GM19372 (cell line): ENCODE measurements at regions not wholly inside any gene's neighbourhood (a gene's known extent, or its start where the extent isn't known, plus 50 kb on each side); places are given as distances from the start of the nearest gene placed in this dataset.
"Not testable (repeated sequence)": the region's sequence is repeated elsewhere in the genome, so short reads cannot be mapped to it uniquely, and the experiment has no call there.

Source experiments
- ATAC-seq: cut with Tn5 transposase; IDR thresholded peaks from one replicate; pipeline ENCODE4 v1.9.1; 2021; ENCODE audit warnings: mild to moderate bottlenecking, low read depth, moderate library complexity; ENCODE audit not compliant: unreplicated experiment

DNA sequence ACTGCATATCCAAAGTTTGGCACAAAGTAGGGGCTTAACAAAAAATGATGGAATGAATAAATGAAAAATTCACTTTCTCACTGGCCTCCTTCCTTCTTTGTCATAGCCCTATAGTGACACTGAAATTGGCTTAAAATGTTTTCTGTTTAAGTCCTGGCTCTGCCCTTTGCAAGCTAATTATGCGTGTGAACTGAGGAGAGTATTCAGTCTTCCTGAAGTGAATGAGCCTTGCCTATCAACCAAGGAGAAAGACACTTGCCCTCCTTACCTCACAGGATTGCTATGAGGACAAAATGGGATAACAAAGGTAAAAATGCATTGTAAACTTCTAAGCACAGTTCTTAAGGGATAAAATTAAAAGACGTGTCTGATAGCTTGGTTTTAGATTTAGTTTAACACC lies 729.8 kb upstream of the ANO3 start:
- ATAC-seq = no peak

DNA sequence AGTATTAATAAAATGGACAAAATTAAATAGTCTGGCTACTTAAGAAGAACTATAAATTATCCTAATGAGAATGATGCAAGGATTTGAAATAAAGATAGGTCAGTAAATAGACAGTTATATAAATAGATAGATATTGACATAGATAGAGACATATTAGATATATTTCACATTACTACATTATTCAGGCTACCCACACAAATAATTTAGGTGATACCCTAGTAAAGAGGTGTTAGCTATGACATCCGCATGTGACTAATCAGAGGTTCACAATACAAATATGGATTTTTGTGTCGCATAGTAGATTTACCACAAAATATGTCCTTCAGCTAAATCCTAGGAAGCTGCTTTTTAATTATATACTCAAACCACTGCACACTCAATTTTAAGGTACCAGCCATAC lies 729.0 kb upstream of the ANO3 start:
- ATAC-seq = no peak

DNA sequence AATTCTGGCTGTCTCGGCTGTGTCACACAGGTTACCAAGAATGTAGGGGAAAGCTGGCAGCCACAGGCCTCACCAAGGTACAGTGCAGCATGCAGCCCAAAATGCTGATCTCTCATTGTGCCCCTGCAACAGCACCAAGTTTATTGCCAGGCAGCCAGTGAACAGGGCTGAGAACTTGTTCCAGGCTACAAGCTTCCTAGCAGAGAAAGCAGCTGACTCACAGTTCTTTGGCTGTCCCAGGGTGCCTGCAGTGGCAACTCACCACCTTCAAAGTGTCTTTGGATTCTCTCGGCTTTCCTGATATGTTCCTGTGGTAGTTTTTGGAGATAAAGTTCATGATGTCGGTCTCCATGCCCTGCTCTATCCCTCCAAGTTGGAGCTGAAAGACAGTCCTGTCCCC lies 719.1 kb upstream of the ANO3 start:
- no peak for ATAC-seq

DNA sequence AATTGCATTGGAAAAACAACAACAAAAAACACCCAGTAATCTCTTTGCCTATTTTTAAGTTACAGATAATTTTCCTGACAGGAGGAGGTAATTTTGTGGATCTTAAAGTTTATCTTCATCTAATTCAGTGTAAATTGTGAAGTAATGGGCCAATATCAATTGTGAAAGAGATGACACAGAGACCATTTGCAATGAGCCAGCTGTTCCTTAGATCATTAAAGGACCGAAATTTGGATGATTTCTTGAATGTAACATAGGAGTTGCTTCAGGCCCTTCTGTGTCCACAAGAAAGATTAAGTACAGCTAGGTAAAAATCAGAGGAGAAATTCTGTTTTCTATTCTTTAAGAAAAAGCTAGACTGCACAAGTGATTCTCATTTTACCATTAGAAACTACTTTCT lies 718.5 kb upstream of the ANO3 start:
- ATAC-seq = no peak

DNA sequence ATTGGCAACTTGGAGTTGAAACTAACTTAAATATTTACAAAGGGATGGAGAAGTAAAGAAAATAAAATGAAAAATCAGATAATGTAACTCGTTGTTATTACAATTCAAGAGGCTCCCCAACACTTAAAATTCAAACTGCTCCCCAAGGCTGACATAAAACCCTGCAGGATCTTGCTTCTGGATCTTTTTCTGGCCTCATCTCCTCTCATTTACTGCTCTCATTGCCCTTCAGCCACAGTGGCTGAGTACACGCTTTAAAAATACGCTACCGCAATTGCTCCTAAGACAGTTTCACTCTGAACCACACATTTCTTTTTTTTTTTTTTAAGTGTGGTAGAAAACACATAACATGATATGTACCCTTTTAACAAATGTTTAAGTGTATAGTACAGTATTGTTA lies 718.1 kb upstream of the ANO3 start:
- no peak for ATAC-seq

DNA sequence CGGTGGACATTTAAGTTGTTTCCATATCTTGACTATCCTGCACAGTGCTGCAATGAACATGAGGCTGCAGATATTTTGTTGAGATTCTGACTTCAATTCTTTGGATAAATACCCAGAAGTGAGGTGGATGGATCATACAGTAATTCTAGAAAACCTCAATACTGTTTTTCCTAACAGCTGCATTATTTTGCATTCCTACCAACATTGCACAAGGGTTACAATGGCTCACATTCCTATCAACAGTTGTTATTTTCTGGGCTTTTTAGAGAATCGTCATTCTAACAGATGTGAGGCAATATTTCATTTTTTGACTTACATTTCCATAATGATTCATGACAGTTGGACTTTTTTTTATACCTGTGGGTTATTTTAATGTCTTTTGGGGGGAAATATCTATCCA lies 716.9 kb upstream of the ANO3 start:
- ATAC-seq = no peak

DNA sequence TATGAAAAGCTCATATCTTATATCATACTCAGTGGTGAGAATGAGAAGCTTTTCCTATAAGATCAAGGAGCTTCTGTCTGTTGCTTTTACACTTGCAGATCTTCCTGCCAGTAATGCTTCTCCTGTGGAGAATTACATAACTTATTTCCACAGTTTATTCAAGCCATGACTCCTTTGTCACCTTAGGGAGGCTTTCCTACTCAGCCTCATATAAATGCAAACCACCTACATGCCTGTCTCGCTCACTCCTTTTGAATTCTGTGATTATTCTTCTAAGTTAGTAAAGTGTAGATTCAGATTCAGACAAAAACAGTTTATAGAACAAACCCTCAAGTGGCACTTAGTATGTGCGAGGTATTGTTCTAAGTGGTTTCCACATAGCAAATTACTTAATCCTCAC lies 716.1 kb upstream of the ANO3 start:
- ATAC-seq = no peak

DNA sequence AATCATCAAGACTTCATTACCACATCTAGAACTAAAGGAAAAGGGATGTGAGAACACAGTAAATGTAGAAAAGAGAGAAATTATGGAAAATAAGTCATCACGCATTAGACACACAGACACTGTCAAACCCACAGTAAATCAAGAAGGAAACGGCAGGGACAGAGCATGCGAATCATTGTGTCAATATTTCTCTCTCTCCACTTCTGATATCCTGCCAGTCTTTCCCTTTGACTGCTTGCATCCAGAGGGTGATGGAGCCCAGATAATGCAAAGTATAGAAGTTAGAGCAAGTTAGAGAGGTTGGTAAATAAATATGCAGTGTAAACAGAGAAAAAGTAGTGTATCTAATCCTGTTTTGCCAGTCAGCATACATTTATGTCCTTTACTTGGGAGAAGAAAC lies 706.8 kb upstream of the ANO3 start:
- no peak for ATAC-seq

DNA sequence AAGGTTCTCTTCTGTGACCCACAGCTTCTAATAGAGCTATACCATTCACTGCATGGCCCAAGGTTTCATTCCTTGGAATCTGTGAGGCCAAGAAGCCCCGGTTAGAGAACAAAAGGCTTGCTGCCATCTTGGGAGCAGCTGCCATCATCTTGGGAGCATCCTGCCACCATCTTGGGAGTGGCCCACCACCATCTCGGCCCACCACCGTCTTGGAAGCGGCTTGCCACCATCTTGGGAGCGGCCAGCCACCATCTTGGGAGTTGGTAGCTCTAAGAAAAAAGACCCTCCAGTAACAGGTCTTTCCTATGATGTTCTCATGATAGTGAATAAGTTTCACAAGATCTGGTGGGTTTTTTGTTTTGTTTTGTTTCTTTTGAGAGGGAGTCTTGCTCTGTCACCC lies 703.9 kb upstream of the ANO3 start:
- no peak for ATAC-seq

DNA sequence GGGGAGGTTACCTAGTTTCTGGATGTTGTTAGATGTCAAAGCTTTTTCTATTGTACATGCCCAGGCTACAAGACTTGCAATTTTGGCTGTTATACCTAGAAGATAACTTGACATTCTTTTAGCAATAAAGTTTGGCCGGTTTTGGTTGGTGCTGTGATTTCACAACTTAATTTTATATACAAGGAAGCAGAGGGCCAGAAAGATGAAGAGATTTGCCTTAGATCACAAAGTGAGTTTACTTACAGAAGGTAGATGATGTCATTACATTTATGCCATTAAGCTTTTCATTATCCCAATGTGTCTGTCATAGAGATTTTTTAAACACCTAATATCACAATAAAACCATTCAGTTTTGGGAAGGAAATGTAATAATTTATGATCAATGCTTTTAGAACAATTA lies 698.7 kb upstream of the ANO3 start:
- no peak for ATAC-seq

DNA sequence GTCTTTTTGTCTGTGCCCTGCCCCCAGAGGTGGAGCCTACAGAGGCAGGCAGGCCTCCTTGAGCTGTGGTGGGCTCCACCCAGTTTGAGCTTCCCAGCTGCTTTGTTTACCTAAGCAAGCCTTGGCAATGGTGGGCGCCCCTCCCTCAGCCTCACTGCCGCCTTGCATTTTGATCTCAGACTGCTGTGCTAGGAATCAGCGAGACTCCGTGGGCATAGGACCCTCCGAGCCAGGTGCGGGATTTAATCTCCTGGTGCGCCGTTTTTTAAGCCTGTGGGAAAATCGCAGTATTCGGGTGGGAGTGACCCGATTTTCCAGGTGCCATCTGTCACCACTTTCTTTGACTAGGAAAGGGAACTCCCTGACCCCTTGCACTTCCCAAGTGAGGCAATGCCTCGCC lies 682.7 kb upstream of the ANO3 start:
- not testable (repeated sequence) for ATAC-seq

DNA sequence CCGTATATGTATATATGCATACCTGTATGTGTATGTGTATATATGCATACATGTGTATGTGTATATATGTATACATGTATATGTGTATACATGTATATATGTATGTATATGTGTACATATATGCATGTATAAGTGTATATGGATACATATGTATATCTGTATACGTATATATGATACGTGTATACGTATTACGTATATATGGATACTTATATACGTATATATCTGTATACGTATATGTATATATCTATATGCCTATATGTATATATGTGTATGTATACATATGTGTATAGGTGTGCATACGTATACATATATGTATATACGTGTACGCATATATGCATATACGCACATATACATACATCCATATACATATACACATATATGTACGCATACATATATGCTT lies 681.6 kb upstream of the ANO3 start:
- no peak for ATAC-seq

DNA sequence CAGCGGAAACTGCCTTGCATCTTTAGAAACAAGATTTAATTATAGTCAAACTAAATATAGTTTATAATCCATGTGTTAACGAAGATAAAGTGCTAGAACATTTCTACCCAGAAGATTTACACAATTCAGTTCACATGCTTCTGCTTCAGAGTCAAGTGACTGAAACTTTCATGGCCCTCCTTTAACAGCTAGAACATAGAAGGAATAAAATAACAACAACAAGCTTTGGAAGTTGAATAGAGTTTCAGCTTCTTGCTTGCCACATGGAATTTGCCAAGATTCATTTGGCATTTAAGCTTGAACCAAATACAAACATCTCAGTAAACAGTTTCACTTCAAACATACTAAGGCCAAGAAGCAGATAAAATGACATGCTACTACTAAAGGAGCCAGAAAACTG lies 676.3 kb upstream of the ANO3 start:
- no peak for ATAC-seq

DNA sequence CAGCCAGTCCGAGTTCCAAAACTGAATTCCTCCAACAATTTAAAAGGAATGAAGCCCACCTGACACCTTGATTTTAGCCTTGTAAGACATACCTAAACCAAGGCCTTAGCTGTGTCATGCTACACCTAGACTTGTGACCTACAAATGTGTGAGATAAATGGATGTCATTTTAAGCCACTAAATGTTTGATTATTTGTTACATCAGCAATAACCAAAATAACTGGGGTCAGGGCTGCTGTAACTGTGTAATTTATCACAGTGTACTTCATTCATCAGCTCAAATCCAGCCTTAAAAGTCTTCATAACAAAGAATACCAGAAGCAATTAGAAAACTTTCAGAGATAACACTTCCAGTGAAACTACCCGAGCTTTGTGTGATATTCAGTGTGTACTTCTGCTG lies 673.0 kb upstream of the ANO3 start:
- no peak for ATAC-seq

DNA sequence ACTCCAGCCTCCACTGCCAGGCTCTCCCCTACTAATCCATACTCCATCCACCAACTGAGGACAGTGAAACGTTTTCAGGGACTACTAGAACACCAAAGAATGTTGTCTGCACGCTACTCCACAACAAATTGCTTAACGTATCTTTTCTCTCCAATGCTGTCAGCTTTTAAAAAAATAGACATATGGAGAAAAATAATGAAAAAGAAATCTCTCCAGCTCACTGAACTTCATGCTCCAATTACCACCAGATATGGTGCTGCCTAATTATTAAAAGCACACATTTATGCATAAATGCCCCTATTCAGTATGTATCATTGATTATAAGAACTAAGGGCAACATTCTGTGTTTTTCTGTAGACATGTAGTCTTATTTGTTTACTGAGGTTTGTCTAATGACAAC lies 672.2 kb upstream of the ANO3 start:
- ATAC-seq = no peak

DNA sequence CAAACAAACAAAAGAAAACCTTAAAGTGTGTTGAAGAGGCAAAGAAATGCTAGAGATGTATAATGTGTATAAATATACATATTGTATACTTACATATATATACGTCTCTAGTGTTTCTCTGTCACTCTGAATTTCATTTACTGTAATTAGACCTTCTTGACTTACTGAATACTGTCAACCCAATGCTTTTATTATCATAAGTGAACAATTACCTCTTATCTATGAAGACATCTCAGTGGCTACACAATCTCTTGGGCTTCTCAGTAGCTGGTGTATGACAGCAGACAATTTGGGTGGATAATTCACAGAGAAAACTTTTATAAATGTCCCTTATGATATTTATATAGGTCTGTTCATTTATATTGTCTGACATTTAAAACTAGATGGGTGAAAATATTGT lies 664.1 kb upstream of the ANO3 start:
- ATAC-seq = no peak

DNA sequence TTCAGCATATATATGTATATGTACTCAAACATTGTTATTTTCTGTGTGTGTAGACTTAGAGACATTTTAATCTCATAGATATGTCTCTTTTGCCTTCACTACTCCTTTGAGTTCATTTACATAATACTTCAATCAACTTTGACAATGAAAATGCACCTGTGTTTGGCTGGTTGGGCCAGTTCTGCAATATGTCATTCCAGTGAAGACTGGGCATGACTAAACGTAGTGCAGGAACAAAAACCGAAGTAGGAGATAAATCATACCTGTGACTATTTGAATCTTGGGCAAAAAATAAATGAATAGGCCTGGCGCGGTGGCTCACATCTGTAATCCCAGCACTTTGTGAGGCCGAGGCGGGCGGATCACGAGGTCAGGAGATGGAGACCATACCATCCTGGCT lies 640.0 kb upstream of the ANO3 start:
- no peak for ATAC-seq

DNA sequence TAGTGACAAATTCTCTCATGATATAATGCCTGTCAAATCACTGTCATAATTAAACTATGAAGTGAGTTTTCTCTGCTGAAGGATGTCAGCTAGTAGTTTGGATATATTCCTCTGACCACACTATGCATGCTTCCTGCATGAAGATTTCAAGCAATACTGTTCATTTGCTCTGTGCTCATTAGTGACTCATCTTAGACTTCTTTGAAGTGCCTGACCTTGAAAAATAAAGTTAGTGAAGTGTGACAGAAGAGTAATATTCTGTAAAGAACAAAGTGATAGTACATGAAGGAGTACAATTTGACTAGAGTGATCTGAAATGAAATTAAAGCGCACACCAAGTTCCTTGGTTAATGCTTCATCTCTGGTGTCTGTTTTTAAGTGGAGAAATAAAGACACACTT lies 629.5 kb upstream of the ANO3 start:
- ATAC-seq = no peak

DNA sequence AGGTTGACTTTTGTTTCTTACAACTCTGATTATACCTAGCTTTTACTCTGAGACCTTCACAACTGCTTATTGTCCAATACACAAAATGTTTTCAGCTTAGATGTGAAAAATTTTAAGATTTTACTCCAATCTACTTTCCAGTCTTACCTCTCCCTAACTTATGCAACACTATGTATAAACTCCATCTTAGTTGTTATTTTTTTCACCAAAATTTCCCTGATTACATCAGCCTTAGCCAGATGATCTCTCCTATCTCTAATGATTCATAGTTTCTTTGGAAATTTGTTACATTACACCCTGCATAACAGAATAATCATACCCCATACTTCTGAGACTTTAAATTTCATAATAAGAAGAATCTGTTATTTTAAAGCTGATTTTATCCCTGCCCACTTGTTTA lies 621.0 kb upstream of the ANO3 start:
- ATAC-seq = no peak

DNA sequence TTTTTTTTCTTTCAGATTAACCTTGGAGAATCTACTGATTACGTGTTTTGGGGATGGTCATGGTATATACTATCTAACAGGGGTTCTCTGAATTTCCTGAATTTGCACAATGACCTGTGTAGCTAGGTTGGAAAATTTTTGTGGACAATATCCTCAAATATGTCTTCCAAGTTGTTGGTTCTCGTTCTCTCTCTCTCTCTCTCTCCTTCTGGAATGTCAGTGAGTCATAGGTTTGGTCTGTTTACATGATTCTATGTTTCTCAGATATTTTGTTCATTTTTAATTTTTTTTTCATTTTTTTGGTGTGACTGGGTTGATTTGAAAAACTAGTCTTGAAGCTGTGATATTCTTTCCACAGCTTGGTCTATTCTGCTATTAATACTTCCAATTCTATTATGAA lies 604.0 kb upstream of the ANO3 start:
- no peak for ATAC-seq

DNA sequence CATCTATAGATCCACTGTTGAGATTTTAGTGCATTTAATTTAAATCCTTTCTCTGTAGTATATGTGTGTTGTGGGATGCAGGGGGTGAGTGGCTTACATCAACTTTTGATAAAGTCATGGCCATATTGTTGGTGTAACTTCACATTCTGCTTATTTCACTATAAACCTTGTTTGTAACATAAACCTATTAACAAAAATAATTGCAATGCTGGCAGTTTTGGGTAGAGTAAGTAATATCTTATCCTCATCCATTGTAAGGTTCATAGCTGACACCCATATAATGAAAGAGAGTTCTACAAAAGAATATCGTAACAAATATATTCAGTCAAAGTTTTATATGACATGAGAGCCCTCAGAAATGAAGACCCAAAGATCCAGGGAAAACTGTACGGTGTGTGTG lies 601.7 kb upstream of the ANO3 start:
- no peak for ATAC-seq

DNA sequence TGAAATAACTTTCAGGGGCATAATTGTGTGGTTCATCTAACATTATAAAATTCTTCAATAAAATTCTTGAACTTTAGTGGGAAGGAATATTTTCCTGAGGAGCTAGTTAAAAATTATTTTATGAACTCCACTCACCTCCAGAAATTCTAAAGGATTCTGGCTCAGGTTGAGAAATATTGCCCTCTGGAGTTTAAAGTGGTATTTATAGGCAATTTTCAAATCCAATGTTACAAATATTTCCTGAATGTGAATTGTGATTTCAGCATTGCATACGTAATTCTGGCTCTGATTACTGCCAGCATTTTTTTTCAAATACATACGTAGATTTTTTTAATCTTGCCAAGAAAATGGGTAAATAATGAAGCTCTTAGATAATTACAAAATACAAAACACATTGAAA lies 598.2 kb upstream of the ANO3 start:
- ATAC-seq = no peak

DNA sequence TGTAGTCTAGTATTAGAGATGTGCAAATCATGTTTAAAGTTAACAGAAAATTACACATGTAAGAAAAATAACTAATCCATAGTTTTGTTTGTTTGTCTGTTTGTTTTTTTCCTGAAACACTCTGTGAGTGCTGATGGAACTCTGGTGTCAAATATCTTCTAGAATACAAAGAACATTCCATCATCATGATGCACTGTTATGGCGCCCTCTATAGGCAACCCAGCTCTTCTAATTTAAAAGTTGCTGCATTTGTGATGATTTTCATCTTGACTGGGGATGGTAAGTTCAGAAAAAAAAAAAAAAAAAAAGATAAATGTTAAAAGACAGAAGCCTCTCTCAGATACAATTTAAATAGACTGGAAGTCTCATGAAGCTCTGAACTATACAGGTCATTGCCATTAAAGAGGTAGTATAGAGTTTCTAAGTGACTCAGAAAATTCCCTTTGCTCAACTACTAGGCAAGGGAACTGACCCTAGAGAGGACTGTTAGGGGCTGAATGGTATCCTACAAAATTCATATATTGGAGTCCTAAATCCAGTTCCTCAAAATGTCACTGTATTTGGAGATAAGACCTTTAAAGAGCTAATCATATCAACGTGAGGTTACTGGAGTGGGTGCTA lies 597.2 kb upstream of the ANO3 start:
- ATAC-seq = no peak
